GM12873 (cell line): ENCODE measurements at regions not wholly inside any gene's neighbourhood (a gene's known extent, or its start where the extent isn't known, plus 50 kb on each side); places are given as distances from the start of the nearest gene placed in this dataset.

Experiments
- TF ChIP-seq, protein P1 (sequence below): IDR thresholded peaks from 2 replicates; pipeline ENCODE4 v1.5.1; 2012; ENCODE audit warnings: low read depth, mild to moderate bottlenecking, moderate library complexity, low read length, control low read depth; ENCODE audit not compliant: insufficient read depth; ENCODE audit errors: missing control alignments

DNA sequence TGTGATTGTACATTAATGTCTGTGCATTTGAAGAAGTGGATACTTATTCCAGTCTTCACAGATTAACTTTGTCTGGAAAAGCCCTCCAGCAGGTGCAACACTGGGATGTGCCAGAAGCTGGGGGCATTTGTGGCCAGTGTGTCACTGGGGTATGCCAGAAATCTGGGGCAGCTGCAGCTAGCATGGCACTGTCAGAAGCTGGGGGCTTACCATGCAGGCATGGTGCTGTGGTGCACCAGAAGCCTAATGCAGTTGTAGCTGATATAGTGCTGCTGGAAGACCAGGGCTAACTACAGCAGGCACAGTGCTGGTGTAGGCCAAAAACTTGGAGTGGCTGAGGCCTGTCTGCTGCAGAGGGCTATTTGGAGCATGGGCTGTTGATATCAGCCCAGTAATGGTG lies 270.1 kb downstream of the STK31 start:
- TF ChIP-seq, protein P1, sequence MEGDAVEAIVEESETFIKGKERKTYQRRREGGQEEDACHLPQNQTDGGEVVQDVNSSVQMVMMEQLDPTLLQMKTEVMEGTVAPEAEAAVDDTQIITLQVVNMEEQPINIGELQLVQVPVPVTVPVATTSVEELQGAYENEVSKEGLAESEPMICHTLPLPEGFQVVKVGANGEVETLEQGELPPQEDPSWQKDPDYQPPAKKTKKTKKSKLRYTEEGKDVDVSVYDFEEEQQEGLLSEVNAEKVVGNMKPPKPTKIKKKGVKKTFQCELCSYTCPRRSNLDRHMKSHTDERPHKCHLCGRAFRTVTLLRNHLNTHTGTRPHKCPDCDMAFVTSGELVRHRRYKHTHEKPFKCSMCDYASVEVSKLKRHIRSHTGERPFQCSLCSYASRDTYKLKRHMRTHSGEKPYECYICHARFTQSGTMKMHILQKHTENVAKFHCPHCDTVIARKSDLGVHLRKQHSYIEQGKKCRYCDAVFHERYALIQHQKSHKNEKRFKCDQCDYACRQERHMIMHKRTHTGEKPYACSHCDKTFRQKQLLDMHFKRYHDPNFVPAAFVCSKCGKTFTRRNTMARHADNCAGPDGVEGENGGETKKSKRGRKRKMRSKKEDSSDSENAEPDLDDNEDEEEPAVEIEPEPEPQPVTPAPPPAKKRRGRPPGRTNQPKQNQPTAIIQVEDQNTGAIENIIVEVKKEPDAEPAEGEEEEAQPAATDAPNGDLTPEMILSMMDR = no peak

DNA sequence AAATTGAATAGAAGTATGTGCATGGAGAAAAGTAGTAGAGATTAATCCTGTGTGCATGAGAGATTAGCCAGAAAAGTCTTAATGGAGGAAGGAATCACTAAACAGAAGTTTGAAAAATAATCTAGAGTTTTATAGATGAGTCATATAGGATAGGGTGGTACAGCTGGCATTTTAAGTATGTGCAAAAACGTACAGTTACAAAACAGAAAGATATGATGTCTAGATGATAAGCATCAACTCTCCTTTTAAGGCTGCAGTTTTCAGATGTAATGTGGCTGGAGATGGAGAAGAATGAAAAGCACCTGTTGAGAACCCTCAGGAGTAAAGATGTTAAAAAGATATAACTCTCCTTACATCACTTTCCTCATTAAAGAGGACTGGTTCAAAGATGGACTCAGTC lies 271.3 kb downstream of the STK31 start:
- TF ChIP-seq, protein P1 = no peak

GRCh38 chr7:23981758-23982157 lies 271.7 kb downstream of the STK31 start:
- TF ChIP-seq, protein P1 = no peak

GRCh38 chr7:24005517-24005916 lies 278.5 kb upstream of the NPY start:
- TF ChIP-seq, protein P1 = no peak

DNA sequence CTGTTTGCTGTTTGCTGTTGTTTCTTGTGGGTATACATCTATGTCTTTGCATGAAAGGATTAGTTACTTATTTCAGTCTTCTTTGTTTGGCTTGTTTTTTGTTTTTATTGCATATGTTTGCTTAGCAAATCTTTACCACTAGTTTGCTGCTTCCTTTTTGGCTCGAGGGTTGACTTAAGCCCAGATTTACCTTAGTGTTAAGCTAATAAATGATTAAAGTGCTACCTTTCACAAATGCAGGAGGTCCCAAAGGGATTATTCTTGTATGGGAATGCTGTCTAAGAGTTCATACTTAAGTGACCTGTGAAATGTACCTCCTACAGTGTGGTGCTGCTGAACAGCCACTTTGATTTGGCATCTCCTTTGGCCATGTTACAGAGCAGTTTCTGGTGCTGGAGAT lies 273.5 kb upstream of the NPY start:
- TF ChIP-seq, protein P1 = no peak

DNA sequence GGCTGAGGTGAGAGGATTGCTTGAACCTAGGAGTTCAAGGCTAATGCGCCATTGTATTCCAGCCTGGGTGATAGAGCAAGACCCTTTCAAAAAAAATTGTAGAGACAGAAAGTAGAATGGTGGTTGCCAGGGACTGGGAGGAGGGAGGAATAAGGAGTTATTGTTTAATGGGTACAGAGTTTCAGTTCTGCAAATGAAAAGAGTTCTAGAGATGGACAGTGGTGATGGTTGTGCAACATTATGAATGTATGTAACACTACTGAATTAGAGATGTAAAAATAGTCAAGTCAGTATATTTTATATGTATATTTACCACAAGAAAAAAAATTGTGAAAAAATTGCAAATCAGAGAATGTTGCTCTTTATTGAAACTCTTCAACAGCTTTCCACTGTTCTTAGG lies 266.5 kb upstream of the NPY start:
- TF ChIP-seq, protein P1 = no peak

DNA sequence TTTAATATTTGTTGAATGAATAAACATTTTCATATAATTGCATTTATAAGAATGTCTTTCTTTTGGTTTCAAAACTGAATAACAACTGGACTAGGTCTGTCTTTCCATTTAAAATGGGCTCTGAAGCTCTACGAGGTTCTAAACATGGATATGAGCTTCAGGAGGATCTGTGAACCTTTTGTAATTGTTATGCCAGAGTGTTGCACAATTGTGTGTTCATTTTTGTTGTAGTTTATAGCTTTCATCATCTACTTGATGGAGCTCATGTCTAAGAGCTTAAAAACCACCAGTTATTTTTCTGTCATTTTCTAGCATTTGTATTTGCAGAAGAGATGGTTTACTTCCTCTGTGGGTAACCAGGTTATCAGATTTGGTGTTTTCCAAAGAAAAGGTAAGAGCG lies 265.7 kb upstream of the NPY start:
- TF ChIP-seq, protein P1 = no peak
